ENCODE measurements at regions not wholly inside any gene's neighbourhood (a gene's known extent, or its start where the extent isn't known, plus 50 kb on each side); places are given as distances from the start of the nearest gene placed in this dataset.
A peak's percentile ranks its signal among the peaks of the same experiment; 100 is the strongest.

- Histone ChIP-seq H3K14ac (ENCODE audit: low read length) (no peak overlapping the region), H4K8ac (ENCODE audit: low read depth, low read length) (no peak overlapping the region), H3K4ac (ENCODE audit: low read length) (no peak overlapping the region), H2BK12ac (ENCODE audit: low read length) (no peak overlapping the region), H2BK5ac (ENCODE audit: low read length) (no peak overlapping the region), H2AK5ac (ENCODE audit: low read depth, low read length) (no peak overlapping the region), H3K79me1 (ENCODE audit: low read depth, low read length) (no peaks in the 10 kb centered on the region), H3K23ac (ENCODE audit: low read depth, low read length, poor library complexity) (no peak overlapping the region), H3K9ac (ENCODE audit: low read depth, low read length, poor library complexity) (no peak overlapping the region), H3K36me3 (replicated peaks in 1 of 2; ENCODE audit: control insufficient read depth in 2 of 2, insufficient read depth in 2 of 2, low read length in 2 of 2) (no peaks in the 10 kb centered on the region), H2BK15ac (ENCODE audit: low read length) (no peak overlapping the region), H3K27ac (replicated peaks; ENCODE audit: low read length) (no peak overlapping the region), H2BK120ac (ENCODE audit: low read depth, low read length) (no peak overlapping the region), H4K91ac (ENCODE audit: low read depth, low read length, poor library complexity) (no peak overlapping the region), H3K4me3 (ENCODE audit: low read length in 2 of 2) (no peak overlapping the region), H3K27me3 (ENCODE audit: control insufficient read depth in 3 of 3, insufficient read depth in 3 of 3, low read depth in 1 of 3, low read length in 3 of 3) (no peaks in the 10 kb centered on the region), H3K4me2 (ENCODE audit: insufficient read depth, low read length, poor library complexity, severe bottlenecking) (no peak overlapping the region), H3K9me3 (replicated peaks in 1 of 2; ENCODE audit: control insufficient read depth in 2 of 2, insufficient read depth in 1 of 2, low read depth in 1 of 2, low read length in 2 of 2) (no peaks in the 10 kb centered on the region), H2AFZ (ENCODE audit: low read length) (no peak overlapping the region), H3K4me1 (ENCODE audit: control insufficient read depth in 2 of 2, insufficient read depth in 1 of 2, low read depth in 1 of 2, low read length in 2 of 2) (peaks cover 6 to 28% of the 10 kb centered on the region in 2 donors), H3K18ac (ENCODE audit: low read length) (no peak overlapping the region)
- WGBS, 2 donors (ENCODE audit: extremely low coverage in 2 of 2, insufficient read length in 2 of 2, insufficient replicate concordance in 1 of 2) = no CpG with 5 or more reads among the region's 1 CpG
- no peak for DNase-seq (ENCODE audit: low spot score)
Observed at GRCh38 chr18:39788383-39788782, 2166.7 kb upstream of the PIK3C3 start.

GRCh38 chr18:39786477-39786876 is 2168.6 kb upstream of the PIK3C3 start:
- Histone ChIP-seq H4K8ac (ENCODE audit: low read depth, low read length) (no peak overlapping the region), H3K4me3 (ENCODE audit: low read length in 2 of 2) (no peak overlapping the region), H3K9me3 (replicated peaks in 1 of 2; ENCODE audit: control insufficient read depth in 2 of 2, insufficient read depth in 1 of 2, low read depth in 1 of 2, low read length in 2 of 2) (no peaks in the 10 kb centered on the region), H3K23ac (ENCODE audit: low read depth, low read length, poor library complexity) (no peak overlapping the region), H3K4me2 (ENCODE audit: insufficient read depth, low read length, poor library complexity, severe bottlenecking) (no peak overlapping the region), H4K91ac (ENCODE audit: low read depth, low read length, poor library complexity) (no peak overlapping the region), H2BK120ac (ENCODE audit: low read depth, low read length) (no peak overlapping the region), H3K27me3 (ENCODE audit: control insufficient read depth in 3 of 3, insufficient read depth in 3 of 3, low read depth in 1 of 3, low read length in 3 of 3) (no peaks in the 10 kb centered on the region), H3K4me1 (ENCODE audit: control insufficient read depth in 2 of 2, insufficient read depth in 1 of 2, low read depth in 1 of 2, low read length in 2 of 2) (peaks cover 13 to 26% of the 10 kb centered on the region in 2 donors), H3K14ac (ENCODE audit: low read length) (no peak overlapping the region), H3K36me3 (replicated peaks in 1 of 2; ENCODE audit: control insufficient read depth in 2 of 2, insufficient read depth in 2 of 2, low read length in 2 of 2) (no peaks in the 10 kb centered on the region), H3K9ac (ENCODE audit: low read depth, low read length, poor library complexity) (no peak overlapping the region), H2BK15ac (ENCODE audit: low read length) (no peak overlapping the region), H3K18ac (ENCODE audit: low read length) (no peak overlapping the region), H2AK5ac (ENCODE audit: low read depth, low read length) (no peak overlapping the region), H2AFZ (ENCODE audit: low read length) (no peak overlapping the region), H3K27ac (replicated peaks; ENCODE audit: low read length) (no peak overlapping the region), H2BK5ac (ENCODE audit: low read length) (no peak overlapping the region), H2BK12ac (ENCODE audit: low read length) (no peak overlapping the region), H3K4ac (ENCODE audit: low read length) (no peak overlapping the region), H3K79me1 (ENCODE audit: low read depth, low read length) (no peaks in the 10 kb centered on the region)
- DNase-seq (ENCODE audit: low spot score) = no peak

- no peaks in the 10 kb centered on the region for H3K79me1 ChIP-seq (ENCODE audit: low read depth, low read length)
- H3K27ac ChIP-seq (replicated peaks; ENCODE audit: low read length) = no peak overlapping the region
Observed at GRCh38 chr18:39784541-39784940, 2170.5 kb upstream of the PIK3C3 start.

GRCh38 chr18:39781565-39781964 is 2173.5 kb upstream of the PIK3C3 start:
- Histone ChIP-seq H2BK12ac (ENCODE audit: low read length) (no peak overlapping the region), H3K4me1 (ENCODE audit: control insufficient read depth in 2 of 2, insufficient read depth in 1 of 2, low read depth in 1 of 2, low read length in 2 of 2) (peaks cover 15 to 28% of the 10 kb centered on the region in 2 donors), H3K9ac (ENCODE audit: low read depth, low read length, poor library complexity) (no peak overlapping the region), H4K91ac (ENCODE audit: low read depth, low read length, poor library complexity) (no peak overlapping the region), H2BK120ac (ENCODE audit: low read depth, low read length) (no peak overlapping the region), H3K27ac (replicated peaks; ENCODE audit: low read length) (no peak overlapping the region), H3K18ac (ENCODE audit: low read length) (no peak overlapping the region), H3K4ac (ENCODE audit: low read length) (no peak overlapping the region), H3K79me1 (ENCODE audit: low read depth, low read length) (no peaks in the 10 kb centered on the region), H2BK5ac (ENCODE audit: low read length) (no peak overlapping the region), H3K23ac (ENCODE audit: low read depth, low read length, poor library complexity) (no peak overlapping the region), H4K8ac (ENCODE audit: low read depth, low read length) (no peak overlapping the region), H2AK5ac (ENCODE audit: low read depth, low read length) (no peak overlapping the region), H3K9me3 (replicated peaks in 1 of 2; ENCODE audit: control insufficient read depth in 2 of 2, insufficient read depth in 1 of 2, low read depth in 1 of 2, low read length in 2 of 2) (peaks cover 0 to 5% of the 10 kb centered on the region in 2 donors), H3K27me3 (ENCODE audit: control insufficient read depth in 3 of 3, insufficient read depth in 3 of 3, low read depth in 1 of 3, low read length in 3 of 3) (no peaks in the 10 kb centered on the region), H3K36me3 (replicated peaks in 1 of 2; ENCODE audit: control insufficient read depth in 2 of 2, insufficient read depth in 2 of 2, low read length in 2 of 2) (no peaks in the 10 kb centered on the region), H3K4me2 (ENCODE audit: insufficient read depth, low read length, poor library complexity, severe bottlenecking) (no peak overlapping the region), H2BK15ac (ENCODE audit: low read length) (no peak overlapping the region), H3K4me3 (ENCODE audit: low read length in 2 of 2) (no peak overlapping the region), H3K14ac (ENCODE audit: low read length) (no peak overlapping the region), H2AFZ (ENCODE audit: low read length) (peak overlapping the region; percentile 49)
- no CpG with 5 or more reads among the region's 6 CpGs for WGBS, 2 donors (ENCODE audit: extremely low coverage in 2 of 2, insufficient read length in 2 of 2, insufficient replicate concordance in 1 of 2)
- DNase-seq (ENCODE audit: low spot score) = no peak

More at GRCh38 chr18:39784541-39784940, 2170.5 kb upstream of the PIK3C3 start:
- H3K9ac ChIP-seq (ENCODE audit: low read depth, low read length, poor library complexity) = no peak overlapping the region
- H3K9me3 ChIP-seq (replicated peaks in 1 of 2; ENCODE audit: control insufficient read depth in 2 of 2, insufficient read depth in 1 of 2, low read depth in 1 of 2, low read length in 2 of 2) = no peaks in the 10 kb centered on the region
- no peak for DNase-seq (ENCODE audit: low spot score)
- no peak overlapping the region for H2AFZ ChIP-seq (ENCODE audit: low read length)
- H2BK15ac ChIP-seq (ENCODE audit: low read length) = no peak overlapping the region
- no peak overlapping the region for H2BK120ac ChIP-seq (ENCODE audit: low read depth, low read length)
- WGBS, 2 donors (ENCODE audit: extremely low coverage in 2 of 2, insufficient read length in 2 of 2, insufficient replicate concordance in 1 of 2) = no CpG with 5 or more reads among the region's 5 CpGs
- no peak overlapping the region for H2BK12ac ChIP-seq (ENCODE audit: low read length)
- no peak overlapping the region for H3K14ac ChIP-seq (ENCODE audit: low read length)
- H4K91ac ChIP-seq (ENCODE audit: low read depth, low read length, poor library complexity) = no peak overlapping the region
- peaks cover 14 to 28% of the 10 kb centered on the region in 2 donors for H3K4me1 ChIP-seq (ENCODE audit: control insufficient read depth in 2 of 2, insufficient read depth in 1 of 2, low read depth in 1 of 2, low read length in 2 of 2)
- H3K4ac ChIP-seq (ENCODE audit: low read length) = no peak overlapping the region
- no peak overlapping the region for H3K23ac ChIP-seq (ENCODE audit: low read depth, low read length, poor library complexity)
- H3K27me3 ChIP-seq (ENCODE audit: control insufficient read depth in 3 of 3, insufficient read depth in 3 of 3, low read depth in 1 of 3, low read length in 3 of 3) = no peaks in the 10 kb centered on the region
- no peak overlapping the region for H3K4me2 ChIP-seq (ENCODE audit: insufficient read depth, low read length, poor library complexity, severe bottlenecking)
- no peak overlapping the region for H2BK5ac ChIP-seq (ENCODE audit: low read length)
- H3K36me3 ChIP-seq (replicated peaks in 1 of 2; ENCODE audit: control insufficient read depth in 2 of 2, insufficient read depth in 2 of 2, low read length in 2 of 2) = no peaks in the 10 kb centered on the region
- no peak overlapping the region for H4K8ac ChIP-seq (ENCODE audit: low read depth, low read length)
- H3K4me3 ChIP-seq (ENCODE audit: low read length in 2 of 2) = no peak overlapping the region
- H3K18ac ChIP-seq (ENCODE audit: low read length) = no peak overlapping the region
- no peak overlapping the region for H2AK5ac ChIP-seq (ENCODE audit: low read depth, low read length)

All from neuronal stem cell (in vitro differentiated cells).